Gastroesophageal sphincter (tissue), 4 donors: ENCODE measurements at regions not wholly inside any gene's neighbourhood (a gene's known extent, or its start where the extent isn't known, plus 50 kb on each side); places are given as distances from the start of the nearest gene placed in this dataset.

Experiments
- ATAC-seq: fragments of 150-250 bp; one replicate; pipeline ENCODE4 v1.9.1; 2016; ENCODE audit warnings: mild to moderate bottlenecking, moderate library complexity
- H3K27ac ChIP-seq, 4 donors: fragments of 200-600 bp; sonication (generic) in 3 of 4; 1 replicate in 3 of 4; 2 replicates in 1 of 4; pipeline ENCODE4 v1.5.1; 2016 to 2019
- H3K27me3 ChIP-seq: fragments of 200-600 bp; sonication (generic); one replicate; pipeline ENCODE4 v1.5.1; 2019
- H3K36me3 ChIP-seq, 2 donors: fragments of 200-600 bp; sonication (generic); one replicate each; pipeline ENCODE4 v1.5.1; 2019; ENCODE audit warnings: control low read depth in 1 of 2
- H3K4me1 ChIP-seq, 3 donors: fragments of 200-600 bp; sonication (generic); 1 replicate in 2 of 3; 2 replicates in 1 of 3; pipeline ENCODE4 v1.5.1; 2016 to 2019; ENCODE audit warnings: control low read depth in 2 of 3
- H3K4me3 ChIP-seq, 2 donors: fragments of 200-600 bp; sonication (generic); one replicate each; pipeline ENCODE4 v1.5.1; 2019; ENCODE audit warnings: mild to moderate bottlenecking in 1 of 2, moderate library complexity in 1 of 2
- H3K9me3 ChIP-seq, 3 donors: fragments of 200-600 bp; sonication (generic); one replicate each; pipeline ENCODE4 v1.5.1; 2017 to 2019; ENCODE audit warnings: control low read depth in 2 of 3
- CTCF ChIP-seq, 4 experiments: fragments of 200-600 bp in 2 of 4; fragments of 450-650 bp in 2 of 4; sonication (generic) in 1 of 4; IDR thresholded peaks; one replicate each; pipeline ENCODE4 v1.5.1; 2017 to 2019; ENCODE audit warnings: antibody characterized with exemption in 4 of 4, mild to moderate bottlenecking in 2 of 4, moderate library complexity in 2 of 4
- EP300 ChIP-seq: sonication (generic); formaldehyde crosslinking; IDR thresholded peaks from one replicate; pipeline ENCODE4 v1.6.1; 2017; ENCODE audit warnings: antibody characterized with exemption, mild to moderate bottlenecking
- POLR2A ChIP-seq, 2 donors: fragments of 450-650 bp; IDR thresholded peaks; one replicate each; pipeline ENCODE4 v1.6.1; 2017; ENCODE audit warnings: antibody characterized with exemption in 2 of 2, mild to moderate bottlenecking in 2 of 2, moderate library complexity in 1 of 2
- POLR2AphosphoS5 ChIP-seq: sonication (generic); formaldehyde crosslinking; IDR thresholded peaks from one replicate; pipeline ENCODE4 v1.6.1; 2017; ENCODE audit warnings: antibody characterized with exemption
- WGBS, 2 donors: methylation state at CpG; one replicate each; pipeline ENCODE4 v1.1.5; 2018; ENCODE audit warnings: low coverage in 1 of 2; 5-methylcytosine and 5-hydroxymethylcytosine counted together

GRCh38 chr16:35249051-35249450, 1789.6 kb downstream of the TP53TG3F start:
- 7 to 25% methylated on average over 1 of the region's 1 CpG for WGBS, 2 donors
- Histone ChIP-seq H3K9me3 (peaks cover 0 to 10% (median 0%) of the 10 kb centered on the region in 3 donors), H3K27ac (no peak overlapping the region), H3K4me3 (no peak overlapping the region), H3K27me3 (no peaks in the 10 kb centered on the region), H3K36me3 (no peaks in the 10 kb centered on the region), H3K4me1 (no peaks in the 10 kb centered on the region)
- no peak for TF ChIP-seq POLR2A (IDR thresholded peaks at IDR 0.05)
- no peak for TF ChIP-seq CTCF (IDR thresholded peaks at IDR 0.05)
- no peak for TF ChIP-seq POLR2AphosphoS5
- TF ChIP-seq EP300, result no peak
- no peak for ATAC-seq

GRCh38 chr16:35252356-35252936, 1793.0 kb downstream of the TP53TG3F start:
- Histone ChIP-seq H3K27me3 (peaks cover 8% of the 10 kb centered on the region), H3K27ac (no peak overlapping the region), H3K4me1 (no peaks in the 10 kb centered on the region), H3K4me3 (no peak overlapping the region), H3K9me3 (peaks cover 0 to 21% (median 0%) of the 10 kb centered on the region in 3 donors), H3K36me3 (no peaks in the 10 kb centered on the region)
- no peak for ATAC-seq
- WGBS, 2 donors, result 86 to 93% methylated on average over 4 of the region's 4 CpGs
- no peak for TF ChIP-seq CTCF (IDR thresholded peaks at IDR 0.05)
- no peak for TF ChIP-seq POLR2AphosphoS5
- no peak for TF ChIP-seq POLR2A (IDR thresholded peaks at IDR 0.05)
- TF ChIP-seq EP300, result no peak

GRCh38 chr16:35255186-35255803, 1795.9 kb downstream of the TP53TG3F start:
- ATAC-seq, result no peak
- TF ChIP-seq POLR2AphosphoS5, result no peak
- TF ChIP-seq POLR2A (IDR thresholded peaks at IDR 0.05), result no peak
- no peak for TF ChIP-seq EP300
- no peak for TF ChIP-seq CTCF (IDR thresholded peaks at IDR 0.05)
- 61 to 67% methylated on average over 6 of the region's 33 CpGs for WGBS, 2 donors

GRCh38 chr16:35255816-35256215, 1796.4 kb downstream of the TP53TG3F start:
- no peak for ATAC-seq
- WGBS, 2 donors, result 52% methylated on average over 3 of the region's 11 CpGs; no CpG with 5 or more reads in 1 of the 2 donors

More at GRCh38 chr16:35255186-35255803, 1795.9 kb downstream of the TP53TG3F start:
- H3K27ac ChIP-seq, result no peak overlapping the region
- peaks cover 0 to 24% (median 0%) of the 10 kb centered on the region in 3 donors for H3K9me3 ChIP-seq
- no peaks in the 10 kb centered on the region for H3K36me3 ChIP-seq
- no peaks in the 10 kb centered on the region for H3K4me1 ChIP-seq
- H3K27me3 ChIP-seq, result peaks cover 8% of the 10 kb centered on the region
- H3K4me3 ChIP-seq, result no peak overlapping the region

More at GRCh38 chr16:35255816-35256215, 1796.4 kb downstream of the TP53TG3F start:
- Histone ChIP-seq H3K27ac (no peak overlapping the region), H3K4me1 (no peaks in the 10 kb centered on the region), H3K9me3 (peaks cover 0 to 24% (median 0%) of the 10 kb centered on the region in 3 donors), H3K4me3 (no peak overlapping the region), H3K27me3 (peaks cover 8% of the 10 kb centered on the region), H3K36me3 (no peaks in the 10 kb centered on the region)
- TF ChIP-seq EP300, result no peak
- no peak for TF ChIP-seq POLR2A (IDR thresholded peaks at IDR 0.05)
- no peak for TF ChIP-seq CTCF (IDR thresholded peaks at IDR 0.05)
- TF ChIP-seq POLR2AphosphoS5, result no peak
